ENCODE measurements at regions not wholly inside any gene's neighbourhood (a gene's known extent, or its start where the extent isn't known, plus 50 kb on each side); places are given as distances from the start of the nearest gene placed in this dataset.

GRCh38 chr18:75977081-75977480 is 518.0 kb downstream of the ZNF516 start:
- no peak for TF ChIP-seq CTCF (IDR thresholded peaks at IDR 0.05; ENCODE audit: insufficient read depth, low read length)
- no peak for TF ChIP-seq POLR2AphosphoS5 (IDR thresholded peaks at IDR 0.05; ENCODE audit: low read depth)
- TF ChIP-seq GABPA (IDR thresholded peaks at IDR 0.05; ENCODE audit: low read depth), result no peak
- no peak for TF ChIP-seq REST (IDR thresholded peaks at IDR 0.05; ENCODE audit: insufficient replicate concordance, low read depth)
- no peak for TF ChIP-seq SPI1 (IDR thresholded peaks at IDR 0.05; ENCODE audit: borderline replicate concordance, low read depth)

Data from HL-60 (cell line).